Smooth muscle cell (in vitro differentiated cells): ENCODE measurements at regions not wholly inside any gene's neighbourhood (a gene's known extent, or its start where the extent isn't known, plus 50 kb on each side); places are given as distances from the start of the nearest gene placed in this dataset.

Experiments used
- DNase-seq: peaks from one replicate; lab custom pipeline; 2025; ENCODE audit not compliant: unreplicated experiment; lab: John Stamatoyannopoulos, UW
- H2AFZ ChIP-seq: fragments of 200-600 bp; sonication (generic); 2 replicates; pipeline ENCODE4 v1.6.0; 2016; ENCODE audit warnings: antibody characterized with exemption, low read depth, mild to moderate bottlenecking
- H3F3A ChIP-seq: fragments of 200-600 bp; sonication (generic); 2 replicates; pipeline ENCODE4 v1.6.0; 2017; ENCODE audit warnings: antibody characterized with exemption, low read depth
- H3K27ac ChIP-seq: fragments of 200-600 bp; sonication (generic); 2 replicates; pipeline ENCODE4 v1.5.1; 2016; ENCODE audit warnings: low read depth, mild to moderate bottlenecking
- H3K27me3 ChIP-seq: fragments of 200-600 bp; sonication (generic); 2 replicates; pipeline ENCODE4 v1.6.1; 2016; ENCODE audit warnings: low read depth, mild to moderate bottlenecking
- H3K36me3 ChIP-seq: fragments of 200-600 bp; sonication (generic); 2 replicates; pipeline ENCODE4 v1.5.1; 2016; ENCODE audit warnings: low read depth
- H3K4me1 ChIP-seq: fragments of 200-600 bp; sonication (generic); 2 replicates; pipeline ENCODE4 v1.5.1; 2016; ENCODE audit warnings: low read depth
- H3K4me2 ChIP-seq: fragments of 200-600 bp; sonication (generic); 2 replicates; pipeline ENCODE4 v1.6.0; 2016; ENCODE audit warnings: mild to moderate bottlenecking
- H3K4me3 ChIP-seq: fragments of 200-600 bp; sonication (generic); 2 replicates; pipeline ENCODE4 v1.5.1; 2016; ENCODE audit warnings: mild to moderate bottlenecking
- H3K79me2 ChIP-seq: fragments of 200-600 bp; sonication (generic); 2 replicates; pipeline ENCODE4 v1.6.0; 2016; ENCODE audit warnings: low read depth, mild to moderate bottlenecking
- H3K9ac ChIP-seq: fragments of 200-600 bp; sonication (generic); 2 replicates; pipeline ENCODE4 v1.6.0; 2016; ENCODE audit warnings: low read depth
- H3K9me3 ChIP-seq: fragments of 200-600 bp; sonication (generic); replicated peaks from 2 replicates; pipeline ENCODE4 v1.5.1; 2016; ENCODE audit warnings: low read depth
- H4K20me1 ChIP-seq: fragments of 200-600 bp; sonication (generic); 2 replicates; pipeline ENCODE4 v1.6.0; 2016; ENCODE audit warnings: low read depth
- CTCF ChIP-seq: fragments of 200-600 bp; sonication (generic); IDR thresholded peaks from 2 replicates; pipeline ENCODE4 v1.5.1; 2017; ENCODE audit warnings: borderline replicate concordance, mild to moderate bottlenecking, antibody characterized with exemption; ENCODE audit not compliant: insufficient read depth, poor library complexity, severe bottlenecking
- WGBS: methylation state at CpG from one replicate; pipeline ENCODE4 v1.1.7; 2016; ENCODE audit warnings: low lambda C conversion rate; 5-methylcytosine and 5-hydroxymethylcytosine counted together

DNA sequence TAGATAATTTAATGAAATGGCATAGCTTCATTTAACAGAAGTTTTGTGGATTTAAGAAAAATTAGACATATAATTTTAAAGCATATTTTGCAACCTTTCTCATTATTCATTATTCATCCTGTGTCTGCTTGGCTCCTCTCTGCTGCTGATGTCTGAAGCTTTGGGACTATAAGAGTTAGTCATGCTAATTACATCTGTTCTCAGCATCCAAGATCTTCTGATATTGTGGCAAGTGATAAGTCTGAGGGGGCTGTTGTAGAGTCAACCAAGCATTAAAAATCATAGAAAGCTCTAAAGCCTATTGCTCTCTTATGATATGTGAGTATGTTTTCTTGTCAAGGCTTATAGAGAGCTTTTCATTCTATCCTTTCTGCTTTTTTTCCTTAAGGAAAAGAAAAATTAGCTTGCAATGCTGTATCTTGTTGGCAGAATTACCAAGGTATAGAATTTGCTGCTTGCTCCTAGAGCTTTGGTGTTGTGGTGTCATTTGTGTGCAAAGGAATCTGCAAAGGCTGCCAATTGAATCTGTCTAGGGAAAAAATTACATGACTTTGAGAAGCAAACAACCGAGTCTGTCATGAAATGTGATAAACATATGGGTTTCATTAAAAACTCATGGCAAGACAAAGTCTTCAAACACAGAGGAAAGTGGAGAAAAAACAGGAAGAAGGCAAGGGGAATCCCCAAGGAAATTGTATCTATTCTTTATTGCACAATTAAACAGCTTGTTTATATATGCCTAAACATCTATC, 156.1 kb upstream of the DAB2 start:
- Histone ChIP-seq H3K9me3 (no peaks in the 10 kb centered on the region), H3K36me3 (no peaks in the 10 kb centered on the region), H3K4me2 (peak overlapping the region; percentile 7), H3K27me3 (no peaks in the 10 kb centered on the region), H3K27ac (peak overlapping the region; percentile 49), H4K20me1 (no peaks in the 10 kb centered on the region), H3F3A (no peaks in the 10 kb centered on the region), H3K4me1 (no peaks in the 10 kb centered on the region), H2AFZ (no peak overlapping the region), H3K4me3 (no peak overlapping the region), H3K9ac (no peak overlapping the region), H3K79me2 (no peaks in the 10 kb centered on the region)
- 11% methylated on average over 1 of the region's 1 CpG for WGBS
- TF ChIP-seq CTCF, result no peak
- DNase-seq, result no peak

DNA sequence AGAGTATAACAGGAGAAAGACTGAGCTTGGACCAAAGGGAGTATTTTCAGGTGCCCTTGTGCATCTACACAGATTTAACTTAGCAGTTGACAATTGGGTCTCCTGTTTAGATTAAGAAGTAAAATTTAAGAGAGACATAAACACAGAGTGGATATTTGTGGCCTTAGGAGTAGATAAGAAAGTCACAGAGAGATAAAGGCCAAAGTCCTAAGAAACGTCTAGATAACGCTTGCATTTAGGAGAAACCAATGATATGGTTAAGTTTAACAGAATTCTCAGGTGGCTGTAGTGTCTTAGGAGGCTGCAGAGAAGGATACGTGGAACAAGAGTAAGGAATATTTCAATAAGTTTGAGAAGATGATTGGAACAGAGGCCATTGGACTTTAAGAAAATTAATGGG, 155.0 kb upstream of the DAB2 start:
- WGBS, result 41% methylated on average over 3 of the region's 3 CpGs

GRCh38 chr5:39578887-39579497, 154.2 kb upstream of the DAB2 start:
- no peak overlapping the region for H3K4me2 ChIP-seq
- H3K27ac ChIP-seq, result no peak overlapping the region
- TF ChIP-seq CTCF, result peak; percentile 72
- H3K9ac ChIP-seq, result no peak overlapping the region
- no peaks in the 10 kb centered on the region for H3F3A ChIP-seq
- no peaks in the 10 kb centered on the region for H3K27me3 ChIP-seq
- no peaks in the 10 kb centered on the region for H4K20me1 ChIP-seq
- H2AFZ ChIP-seq, result peak overlapping the region; percentile 3
- 33% methylated on average over 2 of the region's 2 CpGs for WGBS
- H3K79me2 ChIP-seq, result no peaks in the 10 kb centered on the region
- no peaks in the 10 kb centered on the region for H3K36me3 ChIP-seq
- no peak for DNase-seq
- H3K4me1 ChIP-seq, result no peaks in the 10 kb centered on the region
- no peaks in the 10 kb centered on the region for H3K9me3 ChIP-seq
- H3K4me3 ChIP-seq, result no peak overlapping the region

More for the DNA sequence above, 155.0 kb upstream of the DAB2 start:
- no peaks in the 10 kb centered on the region for H3K4me1 ChIP-seq
- peak overlapping the region; percentile 3 for H2AFZ ChIP-seq
- no peaks in the 10 kb centered on the region for H3K36me3 ChIP-seq
- no peaks in the 10 kb centered on the region for H3K79me2 ChIP-seq
- H3K4me2 ChIP-seq, result no peak overlapping the region
- H3K9ac ChIP-seq, result no peak overlapping the region
- no peaks in the 10 kb centered on the region for H3F3A ChIP-seq
- no peaks in the 10 kb centered on the region for H3K27me3 ChIP-seq
- no peaks in the 10 kb centered on the region for H4K20me1 ChIP-seq
- no peak overlapping the region for H3K4me3 ChIP-seq
- H3K27ac ChIP-seq, result no peak overlapping the region
- H3K9me3 ChIP-seq, result no peaks in the 10 kb centered on the region
- no peak for TF ChIP-seq CTCF
- no peak for DNase-seq

- Histone ChIP-seq H3K4me2 (no peak overlapping the region), H3K36me3 (no peaks in the 10 kb centered on the region), H3K4me1 (no peaks in the 10 kb centered on the region), H3F3A (no peaks in the 10 kb centered on the region), H3K9ac (no peak overlapping the region), H3K9me3 (no peaks in the 10 kb centered on the region), H4K20me1 (no peaks in the 10 kb centered on the region), H2AFZ (no peak overlapping the region), H3K27ac (no peak overlapping the region), H3K4me3 (no peak overlapping the region), H3K27me3 (peaks cover 8% of the 10 kb centered on the region), H3K79me2 (no peaks in the 10 kb centered on the region)
- WGBS, result 28% methylated on average over 2 of the region's 2 CpGs
- TF ChIP-seq CTCF, result no peak
- DNase-seq, result no peak
Observed at GRCh38 chr5:39577529-39577928, 152.7 kb upstream of the DAB2 start.
